Large intestine (tissue), 3 donors: ENCODE measurements at regions not wholly inside any gene's neighbourhood (a gene's known extent, or its start where the extent isn't known, plus 50 kb on each side); places are given as distances from the start of the nearest gene placed in this dataset.

ENCODE experiments used
- DNase-seq, 2 donors: peaks; one replicate each; pipeline versions ENCODE4 v3.0.0 to v3.0.0-alpha.2; 2013
- H3K27ac ChIP-seq: one replicate; pipeline ENCODE4 v1.5.1; 2013; ENCODE audit warnings: low read length
- H3K27me3 ChIP-seq: 2 replicates; pipeline ENCODE4 v1.6.1; 2013; ENCODE audit warnings: low read length; ENCODE audit not compliant: control insufficient read depth, insufficient read depth
- H3K36me3 ChIP-seq: 2 replicates; pipeline ENCODE4 v1.6.1; 2013; ENCODE audit warnings: low read length; ENCODE audit not compliant: control insufficient read depth, insufficient read depth
- H3K4me1 ChIP-seq: one replicate; pipeline ENCODE4 v1.6.1; 2013; ENCODE audit warnings: low read length; ENCODE audit not compliant: control insufficient read depth, insufficient read depth
- H3K4me3 ChIP-seq: one replicate; pipeline ENCODE4 v1.5.1; 2013; ENCODE audit warnings: low read length
- H3K9me3 ChIP-seq: one replicate; pipeline ENCODE4 v1.6.1; 2013; ENCODE audit warnings: mild to moderate bottlenecking, low read depth, low read length, moderate library complexity; ENCODE audit not compliant: control insufficient read depth
- WGBS: methylation state at CpG from one replicate; pipeline ENCODE4 v1.1.5; 2013; ENCODE audit warnings: low lambda C conversion rate; ENCODE audit not compliant: insufficient coverage; 5-methylcytosine and 5-hydroxymethylcytosine counted together

DNA sequence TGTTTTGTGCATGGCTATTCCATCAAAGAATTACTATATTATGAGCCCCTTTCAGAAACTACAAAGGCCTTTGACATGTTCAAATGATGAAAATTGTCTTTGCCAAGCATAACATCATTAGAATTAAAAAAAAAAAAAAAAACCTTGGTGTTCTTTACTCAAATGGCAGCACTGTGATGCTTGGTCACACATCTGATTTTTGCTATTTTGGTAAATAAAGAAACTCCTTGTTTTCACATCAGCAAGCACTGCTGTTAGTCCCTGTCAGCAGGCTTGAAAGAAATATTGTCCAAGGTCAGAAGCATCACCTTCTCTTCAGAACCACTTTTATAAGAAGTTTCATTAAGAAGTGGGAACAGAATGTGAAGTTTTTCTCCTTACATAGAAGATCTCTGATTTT is 537.3 kb downstream of the MFSD1 start:
- no peaks in the 10 kb centered on the region for H3K9me3 ChIP-seq

DNA sequence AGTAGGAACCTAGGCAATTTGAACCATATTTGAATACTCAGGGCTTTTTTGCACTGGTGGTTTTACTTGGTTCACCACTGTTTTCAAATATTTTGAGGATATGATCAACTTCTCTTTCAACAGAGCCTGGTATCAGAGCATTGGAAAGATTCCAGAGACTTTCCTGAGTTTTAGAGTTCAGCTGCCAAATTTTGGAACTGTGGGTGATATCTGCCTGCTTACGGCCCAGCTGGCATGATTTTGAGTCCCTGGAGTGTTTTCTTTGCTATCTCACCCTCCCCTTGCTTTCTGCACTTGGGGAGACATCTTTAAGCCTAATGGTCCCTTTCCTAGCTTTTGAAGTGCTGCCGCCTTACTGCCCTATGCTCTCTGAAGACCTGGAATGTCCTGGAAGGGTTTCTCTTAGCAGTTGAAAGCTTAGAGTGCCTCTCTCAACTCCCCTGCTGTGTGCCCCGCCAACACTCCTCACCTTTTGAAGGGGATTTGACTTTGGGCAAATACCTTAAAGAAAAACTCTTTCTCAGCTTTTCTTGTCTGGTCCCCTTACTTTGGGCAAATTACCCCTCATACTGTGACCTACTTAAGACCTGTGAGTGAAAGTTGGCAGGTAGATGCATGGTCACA is 539.1 kb downstream of the MFSD1 start:
- H3K4me1 ChIP-seq = no peaks in the 10 kb centered on the region
- DNase-seq = no peak
- no CpG with 5 or more reads among the region's 3 CpGs for WGBS
- H3K27me3 ChIP-seq = no peaks in the 10 kb centered on the region
- H3K36me3 ChIP-seq = no peaks in the 10 kb centered on the region
- no peak overlapping the region for H3K4me3 ChIP-seq
- no peak overlapping the region for H3K27ac ChIP-seq
- H3K9me3 ChIP-seq = no peaks in the 10 kb centered on the region

More for the DNA sequence above, 537.3 kb downstream of the MFSD1 start:
- no peaks in the 10 kb centered on the region for H3K36me3 ChIP-seq
- no peak for DNase-seq
- no peak overlapping the region for H3K27ac ChIP-seq
- no peaks in the 10 kb centered on the region for H3K27me3 ChIP-seq
- H3K4me1 ChIP-seq = no peaks in the 10 kb centered on the region
- H3K4me3 ChIP-seq = no peak overlapping the region

DNA sequence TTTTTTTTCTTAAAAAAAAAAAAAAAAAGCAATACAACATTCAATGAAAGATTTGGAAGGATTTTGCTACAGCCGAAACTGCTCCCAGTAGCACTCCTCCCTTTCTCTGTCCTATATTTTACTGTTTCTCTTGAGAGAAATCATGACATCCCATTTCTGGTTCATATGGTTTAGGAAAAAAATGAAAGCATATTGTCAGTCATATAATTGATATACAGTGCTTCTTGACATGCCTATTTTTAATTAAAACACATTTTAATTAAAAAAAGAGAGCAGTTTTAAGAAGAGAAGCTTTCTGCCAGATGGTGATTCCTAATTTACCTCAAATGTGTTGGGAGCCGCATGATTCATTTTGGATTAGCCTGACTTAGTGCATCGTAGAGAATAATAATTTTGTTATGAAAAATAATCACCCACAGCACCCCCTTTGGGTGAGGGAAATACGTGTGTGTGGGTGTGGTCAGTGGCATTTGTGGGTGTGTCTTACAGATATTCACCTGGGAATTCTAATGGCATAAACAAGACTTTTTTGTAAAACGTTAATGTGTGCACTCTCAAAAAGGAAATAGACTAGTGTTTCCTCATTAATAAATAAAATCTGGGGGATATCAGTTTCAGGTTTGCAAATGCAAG is 544.5 kb downstream of the MFSD1 start:
- no peak overlapping the region for H3K4me3 ChIP-seq
- no peak overlapping the region for H3K27ac ChIP-seq
- no peaks in the 10 kb centered on the region for H3K9me3 ChIP-seq
- WGBS = no CpG with 5 or more reads among the region's 5 CpGs
- DNase-seq = no peak
- H3K36me3 ChIP-seq = no peaks in the 10 kb centered on the region
- no peaks in the 10 kb centered on the region for H3K4me1 ChIP-seq
- no peaks in the 10 kb centered on the region for H3K27me3 ChIP-seq

DNA sequence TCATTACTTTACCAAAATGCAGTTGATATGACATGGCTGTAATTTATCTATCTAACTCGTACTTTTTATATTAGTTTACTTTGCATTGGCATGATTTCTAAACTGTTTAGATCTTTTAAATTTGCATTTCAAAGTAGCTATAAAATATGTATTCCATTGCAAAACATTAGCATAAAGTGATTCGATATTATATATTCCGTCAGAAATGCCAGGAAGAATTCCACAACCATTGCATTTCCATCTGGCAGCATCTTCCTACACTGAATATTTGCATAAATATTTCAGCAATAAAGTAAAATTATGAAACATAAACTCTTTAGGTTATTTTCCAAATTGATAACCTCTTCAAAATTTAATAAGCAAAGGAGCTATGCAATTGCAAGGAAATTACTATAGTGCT is 546.6 kb downstream of the MFSD1 start:
- Histone ChIP-seq H3K4me3 (no peak overlapping the region), H3K27me3 (no peaks in the 10 kb centered on the region), H3K9me3 (no peaks in the 10 kb centered on the region), H3K36me3 (no peaks in the 10 kb centered on the region), H3K4me1 (no peaks in the 10 kb centered on the region), H3K27ac (no peak overlapping the region)
- no peak for DNase-seq
- WGBS = 50% methylated on average over 1 of the region's 3 CpGs

DNA sequence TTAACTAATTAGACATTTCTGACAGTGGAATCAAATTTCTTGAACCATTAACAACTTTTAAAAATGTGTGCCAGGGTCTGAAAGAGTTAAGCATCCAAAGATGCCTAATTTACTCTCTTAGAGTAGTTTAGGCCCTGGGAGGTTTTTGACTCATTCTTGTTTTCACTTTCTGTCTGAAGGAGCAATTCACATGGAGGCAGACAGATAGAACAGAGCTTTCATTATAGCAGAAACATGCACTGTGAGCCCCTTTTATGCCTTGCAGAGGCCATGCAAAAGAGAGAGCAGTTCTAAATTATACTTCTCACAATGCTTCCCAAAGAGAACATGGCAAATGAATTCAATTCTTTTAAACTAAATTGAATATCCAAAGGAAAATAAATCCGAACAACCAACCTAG is 554.8 kb downstream of the MFSD1 start:
- Histone ChIP-seq H3K4me1 (no peaks in the 10 kb centered on the region), H3K27me3 (no peaks in the 10 kb centered on the region), H3K36me3 (no peaks in the 10 kb centered on the region), H3K27ac (no peak overlapping the region), H3K4me3 (no peak overlapping the region), H3K9me3 (no peaks in the 10 kb centered on the region)
- 40% methylated on average over 1 of the region's 1 CpG for WGBS
- no peak for DNase-seq

DNA sequence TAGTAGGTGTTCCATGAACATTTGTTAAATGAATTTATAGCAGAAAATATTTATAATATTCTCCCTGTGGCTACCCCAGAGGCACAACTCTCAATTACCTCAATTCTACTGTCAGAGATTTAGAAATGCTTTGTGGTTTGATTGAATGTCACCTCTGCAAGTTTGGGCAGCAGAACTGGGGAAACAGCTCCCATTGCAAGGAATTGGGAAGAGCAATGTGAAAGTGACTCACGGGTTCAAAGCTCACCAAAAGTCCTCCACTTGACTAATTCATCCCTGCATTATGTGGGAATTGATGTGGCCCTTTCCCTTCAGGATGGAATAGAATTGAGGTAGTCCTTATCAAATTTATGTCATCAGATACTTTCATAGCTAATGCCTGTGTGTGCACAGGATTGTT is 562.7 kb downstream of the MFSD1 start:
- Histone ChIP-seq H3K36me3 (no peaks in the 10 kb centered on the region), H3K27ac (no peak overlapping the region), H3K4me3 (no peak overlapping the region), H3K9me3 (no peaks in the 10 kb centered on the region), H3K27me3 (no peaks in the 10 kb centered on the region), H3K4me1 (no peaks in the 10 kb centered on the region)
- no CpG with 5 or more reads among the region's 1 CpG for WGBS
- DNase-seq = no peak

DNA sequence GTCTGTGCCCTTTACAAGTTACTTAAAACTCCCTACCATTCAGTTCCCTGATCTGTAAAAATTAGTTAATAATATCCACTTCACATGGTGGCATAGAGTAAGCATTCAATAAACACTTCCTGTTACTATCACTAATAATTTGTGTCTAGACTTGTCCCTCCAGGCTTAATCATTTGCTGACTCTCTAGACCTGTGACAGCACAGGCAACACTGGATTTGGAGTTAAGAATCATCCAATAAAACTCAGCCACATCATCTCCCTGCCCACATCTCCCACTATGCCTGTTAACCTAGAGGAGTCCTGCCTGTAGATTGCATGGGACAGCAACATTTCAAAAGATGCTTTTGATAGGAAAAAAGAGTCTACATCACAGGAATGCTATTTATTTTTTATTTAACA is 564.6 kb downstream of the MFSD1 start:
- Histone ChIP-seq H3K4me3 (no peak overlapping the region), H3K9me3 (no peaks in the 10 kb centered on the region), H3K36me3 (no peaks in the 10 kb centered on the region), H3K27me3 (no peaks in the 10 kb centered on the region), H3K4me1 (no peaks in the 10 kb centered on the region), H3K27ac (no peak overlapping the region)
- no peak for DNase-seq

DNA sequence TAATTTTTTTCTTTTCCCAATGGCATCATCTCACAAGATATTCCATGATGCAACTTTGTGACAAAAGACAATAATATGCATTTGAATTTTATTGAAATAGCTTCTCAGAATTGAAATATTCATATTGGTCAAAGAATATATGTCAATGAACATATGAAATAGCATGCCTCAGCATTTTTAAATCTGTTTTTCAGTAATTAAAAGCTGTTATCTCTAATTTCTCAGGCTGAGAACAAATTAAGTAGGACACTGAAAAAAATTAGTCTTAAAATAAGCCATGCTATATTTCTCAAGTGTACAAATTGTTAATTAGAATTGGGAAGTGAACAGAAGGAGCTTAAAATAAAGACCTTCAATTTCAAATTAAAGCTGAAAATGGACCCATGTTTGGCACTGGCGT is 570.1 kb downstream of the MFSD1 start:
- WGBS = 100% methylated on average over 1 of the region's 1 CpG
- DNase-seq = no peak
- H3K27me3 ChIP-seq = no peaks in the 10 kb centered on the region

DNA sequence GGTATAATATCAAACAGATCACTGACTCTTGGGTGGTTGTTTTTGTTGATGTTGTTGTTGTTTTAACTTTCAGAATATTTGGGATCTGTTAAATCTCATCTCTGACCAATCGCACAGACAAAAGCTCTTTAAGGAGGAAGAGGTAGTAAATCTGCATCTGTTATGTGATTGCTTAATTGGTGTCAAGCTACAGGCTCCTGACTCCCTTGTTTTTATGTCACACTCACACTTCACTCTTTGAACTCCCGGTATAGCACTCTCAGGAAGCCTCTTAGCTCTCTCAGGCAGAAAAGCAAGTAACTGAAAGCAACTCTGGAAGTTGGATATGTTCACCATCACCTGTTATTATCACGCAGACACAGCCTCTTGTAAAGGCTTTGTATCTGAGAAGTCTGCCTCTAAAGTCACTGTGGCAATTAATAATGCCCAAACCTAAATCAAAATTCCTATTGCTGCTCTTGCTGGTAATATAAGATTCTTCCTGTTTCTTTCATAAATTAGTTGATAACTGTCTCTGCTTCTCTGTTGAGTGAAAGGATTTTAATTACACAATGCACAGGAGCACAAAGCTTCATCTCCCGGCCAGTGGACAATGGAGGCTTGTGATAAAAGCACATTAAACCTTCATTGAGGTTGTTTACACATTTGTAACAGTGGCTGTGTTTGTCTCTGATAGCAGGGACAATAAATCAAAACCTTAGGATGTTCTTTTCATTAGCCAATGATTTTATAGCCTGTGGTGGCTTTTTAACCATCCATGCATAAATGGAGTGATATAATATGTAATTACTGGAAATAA is 576.7 kb downstream of the MFSD1 start:
- WGBS = no CpG with 5 or more reads among the region's 4 CpGs

More for the DNA sequence above, 570.1 kb downstream of the MFSD1 start:
- Histone ChIP-seq H3K4me1 (no peaks in the 10 kb centered on the region), H3K4me3 (no peak overlapping the region), H3K36me3 (no peaks in the 10 kb centered on the region), H3K27ac (no peak overlapping the region), H3K9me3 (no peaks in the 10 kb centered on the region)

DNA sequence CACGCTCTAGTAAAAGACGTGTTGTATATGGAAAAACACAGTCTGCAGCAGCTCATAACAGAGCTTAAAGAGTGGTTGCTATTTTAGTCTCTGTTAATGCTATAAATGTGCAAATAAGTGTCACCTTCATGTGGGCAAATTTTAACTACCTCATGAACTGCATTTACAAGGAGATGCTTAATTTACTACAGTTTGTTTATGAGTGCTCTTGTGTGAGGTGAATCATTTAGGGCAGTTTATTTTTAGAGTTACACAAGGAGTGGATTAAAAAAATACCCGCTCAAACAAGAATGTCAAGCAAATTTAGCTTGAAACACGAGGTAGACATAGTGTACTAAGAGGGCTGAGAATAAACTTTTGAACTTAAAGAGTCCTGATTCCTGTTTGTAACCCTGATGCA is 579.0 kb downstream of the MFSD1 start:
- WGBS = no CpG with 5 or more reads among the region's 4 CpGs
- H3K4me1 ChIP-seq = no peaks in the 10 kb centered on the region

More for the DNA sequence above, 576.7 kb downstream of the MFSD1 start:
- Histone ChIP-seq H3K27me3 (no peaks in the 10 kb centered on the region), H3K27ac (no peak overlapping the region), H3K4me3 (no peak overlapping the region), H3K4me1 (no peaks in the 10 kb centered on the region), H3K9me3 (no peaks in the 10 kb centered on the region), H3K36me3 (no peaks in the 10 kb centered on the region)
- no peak for DNase-seq

More for the DNA sequence above, 579.0 kb downstream of the MFSD1 start:
- H3K27me3 ChIP-seq = no peaks in the 10 kb centered on the region
- H3K27ac ChIP-seq = no peak overlapping the region
- H3K36me3 ChIP-seq = no peaks in the 10 kb centered on the region
- no peaks in the 10 kb centered on the region for H3K9me3 ChIP-seq
- no peak overlapping the region for H3K4me3 ChIP-seq
- DNase-seq = no peak
